ENCODE measurements at regions not wholly inside any gene's neighbourhood (a gene's known extent, or its start where the extent isn't known, plus 50 kb on each side); places are given as distances from the start of the nearest gene placed in this dataset.

GRCh38 chr2:150769421-150769820 lies 282.0 kb upstream of the RND3 start:
- no peak for TF ChIP-seq GABPB1 (CRISPR knock-in tag; IDR thresholded peaks at IDR 0.05)
- TF ChIP-seq CREB1 (CRISPR knock-in tag; IDR thresholded peaks at IDR 0.05), result no peak
- TF ChIP-seq CTCF (IDR thresholded peaks at IDR 0.05), result no peak
- TF ChIP-seq IRF2 (CRISPR knock-in tag; IDR thresholded peaks at IDR 0.05; ENCODE audit: borderline replicate concordance, low read depth), result no peak
- TF ChIP-seq NR3C1 (CRISPR knock-in tag; conservative IDR thresholded peaks at IDR 0.05; ENCODE audit: low read depth), result no peak

All from WTC11 (cell line).